CD4-positive, alpha-beta T cell treated with Interleukin-4 for 4 hours (primary cell): ENCODE measurements at regions not wholly inside any gene's neighbourhood (a gene's known extent, or its start where the extent isn't known, plus 50 kb on each side); places are given as distances from the start of the nearest gene placed in this dataset.
A peak's percentile ranks its signal among the peaks of the same experiment; 100 is the strongest.

Experiments
- DNase-seq: peaks from one replicate; pipeline ENCODE4 v3.0.0-alpha.2; 2020

DNA sequence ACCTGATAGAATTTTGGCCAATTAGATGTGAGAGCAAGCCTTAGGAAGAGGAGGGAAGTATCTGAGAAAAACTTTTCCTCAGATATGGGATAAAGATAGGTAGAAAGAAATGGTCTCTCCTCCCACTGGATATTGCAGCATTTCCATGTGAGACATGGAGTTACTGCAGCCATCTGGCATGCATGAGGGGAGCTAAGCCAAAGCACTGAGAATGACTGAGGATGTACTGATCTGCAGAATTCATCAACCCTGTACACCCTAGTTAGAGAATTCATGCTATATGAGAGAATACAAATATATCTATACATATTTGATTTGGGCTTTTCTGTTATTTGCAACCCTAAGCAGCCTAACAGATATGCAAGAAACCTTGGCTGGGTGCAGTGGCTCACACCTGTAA is 52.5 kb upstream of the RPL34 start:
- DNase-seq, result no peak

DNA sequence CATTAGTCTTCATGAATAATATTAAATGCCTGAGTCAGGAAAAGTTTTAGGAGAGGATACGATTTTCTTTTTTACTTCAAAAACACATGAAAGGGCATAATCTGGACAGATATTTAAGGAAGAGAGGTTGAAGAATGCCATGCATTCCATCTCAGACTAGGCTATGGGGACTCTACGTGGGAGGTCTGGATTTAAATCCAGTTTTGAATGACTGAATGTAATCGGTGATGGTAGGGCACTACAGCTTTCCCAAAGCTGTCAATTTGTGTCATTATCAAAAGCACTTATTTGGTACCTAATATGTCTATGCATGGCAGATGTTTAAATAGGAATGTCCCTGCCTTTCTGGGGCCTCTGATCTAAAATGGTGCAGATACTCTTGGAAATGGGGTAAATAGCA is 59.3 kb upstream of the RPL34 start:
- no peak for DNase-seq

- no peak for DNase-seq
These were observed 59.8 kb upstream of the RPL34 start for GRCh38 chr4:108560616-108561015.

GRCh38 chr4:108559911-108560310 is 60.5 kb upstream of the RPL34 start:
- no peak for DNase-seq

GRCh38 chr4:108559068-108559793 is 61.1 kb upstream of the RPL34 start:
- DNase-seq, result no peak

GRCh38 chr4:108556588-108557200 is 63.7 kb upstream of the RPL34 start:
- no peak for DNase-seq

DNA sequence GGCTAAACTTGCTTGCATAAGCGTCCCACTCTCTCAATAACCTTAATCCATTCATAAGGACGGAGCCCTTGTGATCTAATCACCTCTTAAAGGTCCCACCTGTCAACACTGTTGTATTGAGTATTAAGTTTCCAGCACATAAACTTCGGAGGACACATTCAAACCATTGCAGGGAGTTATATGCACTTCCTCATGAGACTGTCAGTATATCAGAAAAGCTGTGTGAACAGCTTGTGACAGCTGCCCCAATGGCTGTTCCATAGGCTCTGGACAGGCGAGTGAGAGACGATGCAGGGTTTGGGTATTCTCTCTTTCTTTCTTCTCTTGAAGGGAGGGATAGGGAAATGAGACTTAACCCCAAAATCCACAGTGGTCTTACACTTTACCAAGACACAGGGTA is 64.2 kb upstream of the RPL34 start:
- DNase-seq, result no peak

DNA sequence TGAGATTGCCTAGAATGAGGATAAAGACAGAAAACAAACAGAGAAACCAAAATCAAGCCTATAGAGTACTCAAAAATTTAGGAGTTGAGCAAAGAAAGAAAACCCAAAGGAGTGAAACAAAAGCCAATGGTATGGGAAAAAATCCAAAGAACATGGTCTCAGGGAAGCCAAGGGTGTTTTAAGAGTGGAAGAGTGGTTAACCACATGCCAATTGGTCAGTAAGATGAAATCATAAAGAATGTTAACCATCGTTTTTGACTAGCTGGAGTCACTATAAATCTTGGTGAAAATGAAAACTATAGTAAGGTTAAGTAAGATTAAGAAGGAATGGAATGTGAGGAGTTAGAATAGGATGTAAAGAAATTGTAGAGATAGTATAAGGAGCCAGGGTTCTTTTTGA is 64.7 kb upstream of the RPL34 start:
- no peak for DNase-seq

- no peak for DNase-seq
These were observed 72.7 kb upstream of the RPL34 start for GRCh38 chr4:108547682-108548081.

GRCh38 chr4:108546728-108547127 is 73.6 kb upstream of the RPL34 start:
- DNase-seq, result no peak

DNA sequence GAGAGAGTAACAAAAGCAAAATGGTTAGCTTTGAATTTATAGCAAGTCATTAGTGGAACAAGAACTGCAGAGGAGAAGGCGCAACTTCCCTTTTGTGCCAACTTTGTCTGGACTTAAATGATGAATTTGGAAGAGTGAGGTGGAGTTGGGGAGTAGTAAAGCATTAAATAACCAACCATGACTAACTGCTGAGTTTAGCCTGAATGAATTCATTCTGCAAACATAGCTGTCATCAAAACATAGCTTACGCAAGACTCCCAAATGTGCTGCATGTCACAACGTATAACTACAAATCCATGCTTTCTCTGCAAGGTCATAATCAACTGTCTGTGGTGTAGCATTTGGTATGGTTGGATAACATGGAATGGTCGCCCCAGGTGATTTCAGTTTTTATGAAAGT is 75.9 kb upstream of the RPL34 start:
- no peak for DNase-seq

- DNase-seq, result no peak
These were observed 76.9 kb upstream of the RPL34 start for GRCh38 chr4:108543359-108543968.

DNA sequence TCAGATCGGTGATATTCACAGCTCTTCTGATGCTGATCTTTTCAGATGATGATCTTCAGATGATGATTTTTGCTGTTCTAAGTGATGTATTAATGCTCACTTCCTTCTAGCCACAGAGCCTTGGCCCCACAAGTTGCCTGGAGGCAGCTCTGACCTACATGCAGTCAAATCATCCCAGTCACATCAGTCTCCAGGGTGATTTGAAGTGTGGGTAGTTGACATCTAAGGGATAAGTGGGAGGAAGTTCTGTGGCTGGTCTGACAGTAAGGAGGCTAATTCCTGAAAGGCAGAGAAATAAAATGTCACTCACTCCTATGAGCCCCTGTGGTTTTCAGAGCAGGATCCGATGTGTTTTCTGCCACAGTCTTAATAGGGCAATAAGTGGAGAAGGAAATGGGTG is 79.8 kb upstream of the RPL34 start:
- no peak for DNase-seq

- DNase-seq, result no peak
These were observed 83.8 kb upstream of the RPL34 start for GRCh38 chr4:108536577-108536976.

DNA sequence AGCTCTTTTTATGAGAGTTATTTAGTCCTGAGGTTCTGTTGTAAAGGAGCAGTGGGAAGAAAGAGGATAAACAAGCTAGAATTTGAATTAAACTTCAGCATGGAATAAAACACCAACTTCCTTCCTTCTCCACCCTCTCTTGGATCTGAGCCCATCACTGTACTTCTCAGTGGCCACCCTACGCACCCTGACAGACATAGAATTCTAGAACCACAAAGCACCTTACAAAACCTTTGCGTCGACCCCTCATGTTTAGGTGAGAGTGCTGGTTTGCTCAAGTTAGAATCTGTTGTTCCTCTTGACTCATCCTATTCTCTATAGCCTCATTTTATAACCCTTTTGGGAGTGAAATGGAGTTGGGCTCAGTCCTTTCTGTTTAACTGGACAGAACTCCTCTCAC is 84.6 kb upstream of the RPL34 start:
- DNase-seq, result no peak

GRCh38 chr4:108533876-108534275 is 86.5 kb upstream of the RPL34 start:
- no peak for DNase-seq

DNA sequence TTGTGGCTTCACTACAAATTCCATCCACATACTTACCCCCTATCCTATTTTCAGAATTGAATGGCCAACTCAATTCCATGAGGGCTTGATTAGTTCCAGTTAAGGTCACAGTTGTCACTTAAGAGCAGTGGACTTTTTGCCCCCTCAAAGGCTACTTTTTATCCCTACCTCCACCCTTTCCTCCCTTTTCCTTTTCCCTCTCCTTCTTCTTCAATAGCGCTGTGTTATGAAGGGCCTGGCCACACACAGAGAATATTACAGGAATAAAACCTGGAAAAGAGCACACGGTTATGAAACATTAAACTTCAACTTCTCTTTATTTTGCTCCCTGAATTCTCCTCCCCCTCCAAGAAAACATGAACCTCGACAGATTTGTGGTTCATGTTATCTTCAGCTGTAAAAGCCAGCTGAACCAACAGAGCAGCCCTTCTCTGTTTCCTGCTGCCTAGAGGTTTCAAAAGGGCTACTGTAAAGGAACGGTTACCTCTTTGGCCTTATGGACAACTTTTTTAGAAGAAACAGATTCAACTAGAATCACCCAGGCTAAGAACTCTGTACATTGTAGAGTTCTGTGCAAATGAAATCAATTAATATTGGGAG is 87.0 kb upstream of the RPL34 start:
- no peak for DNase-seq

- no peak for DNase-seq
These were observed 87.6 kb upstream of the RPL34 start for GRCh38 chr4:108532738-108533137.

DNA sequence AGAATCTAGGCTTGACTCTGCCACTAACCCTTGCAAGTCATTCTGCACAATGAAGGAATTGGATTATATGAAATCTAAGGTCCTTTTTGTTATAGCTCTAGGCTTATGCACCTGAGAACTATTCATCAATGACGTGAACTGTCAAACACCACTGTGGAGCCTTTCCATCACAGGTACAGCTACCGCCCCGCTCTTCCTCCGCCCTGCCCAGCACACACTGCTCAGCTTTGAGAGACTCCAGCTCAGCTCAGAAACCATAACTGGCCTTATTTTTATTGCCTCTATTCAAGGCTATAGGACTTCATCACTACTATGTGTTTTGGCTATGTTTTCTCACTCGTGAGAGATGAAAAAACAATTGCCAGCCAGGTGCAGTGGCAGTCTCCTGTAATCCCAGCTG is 88.2 kb upstream of the RPL34 start:
- DNase-seq, result no peak

- no peak for DNase-seq
These were observed 88.9 kb upstream of the RPL34 start for GRCh38 chr4:108531461-108531860.

GRCh38 chr4:108529984-108530905 is 90.1 kb upstream of the RPL34 start:
- no peak for DNase-seq

- DNase-seq, result no peak
These were observed 91.3 kb upstream of the RPL34 start for GRCh38 chr4:108529102-108529501.

GRCh38 chr4:108527723-108528122 is 92.7 kb upstream of the RPL34 start:
- DNase-seq, result peak; percentile 40
